Rectal smooth muscle tissue (tissue), 1 donor: ENCODE measurements at regions not wholly inside any gene's neighbourhood (a gene's known extent, or its start where the extent isn't known, plus 50 kb on each side); places are given as distances from the start of the nearest gene placed in this dataset.
"Not testable (repeated sequence)": the region's sequence is repeated elsewhere in the genome, so short reads cannot be mapped to it uniquely, and the experiment has no call there.

Source experiments
- H3K27ac ChIP-seq: one replicate; pipeline ENCODE4 v1.7.0; 2013; ENCODE audit warnings: low read depth, low read length, inconsistent platforms
- H3K27me3 ChIP-seq: one replicate; pipeline ENCODE4 v1.7.0; 2013; ENCODE audit warnings: low read length; ENCODE audit not compliant: control insufficient read depth, insufficient read depth
- H3K36me3 ChIP-seq: one replicate; pipeline ENCODE4 v1.7.0; 2013; ENCODE audit warnings: low read length; ENCODE audit not compliant: control insufficient read depth, insufficient read depth
- H3K4me1 ChIP-seq: one replicate; pipeline ENCODE4 v1.7.0; 2013; ENCODE audit warnings: low read length; ENCODE audit not compliant: control insufficient read depth, insufficient read depth
- H3K4me3 ChIP-seq: one replicate; pipeline ENCODE4 v1.7.0; 2013; ENCODE audit warnings: low read length
- H3K9ac ChIP-seq: one replicate; pipeline ENCODE4 v1.7.0; 2013; ENCODE audit warnings: low read length

DNA sequence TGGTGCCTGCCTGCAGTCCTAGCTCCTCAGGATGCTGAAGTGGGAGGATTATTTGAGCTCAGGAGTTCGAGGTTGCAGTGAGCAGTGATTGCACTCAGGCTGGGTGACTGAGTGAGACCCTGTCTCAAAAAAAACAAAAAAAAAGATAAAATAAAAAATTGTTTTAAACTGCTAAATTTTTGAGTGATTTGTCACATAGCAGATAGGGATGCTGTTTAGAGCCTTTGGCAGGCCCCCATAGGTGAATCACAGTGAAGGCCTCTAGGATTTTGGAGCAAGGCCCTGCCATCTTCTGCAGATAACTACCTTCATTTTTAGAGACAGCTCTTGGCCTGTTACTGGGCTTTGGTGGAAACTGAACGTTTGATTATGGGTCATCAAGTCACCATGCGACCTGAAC lies 151.6 kb downstream of the SKIDA1 start:
- not testable (repeated sequence) for H3K27ac ChIP-seq, H3K4me1 ChIP-seq

DNA sequence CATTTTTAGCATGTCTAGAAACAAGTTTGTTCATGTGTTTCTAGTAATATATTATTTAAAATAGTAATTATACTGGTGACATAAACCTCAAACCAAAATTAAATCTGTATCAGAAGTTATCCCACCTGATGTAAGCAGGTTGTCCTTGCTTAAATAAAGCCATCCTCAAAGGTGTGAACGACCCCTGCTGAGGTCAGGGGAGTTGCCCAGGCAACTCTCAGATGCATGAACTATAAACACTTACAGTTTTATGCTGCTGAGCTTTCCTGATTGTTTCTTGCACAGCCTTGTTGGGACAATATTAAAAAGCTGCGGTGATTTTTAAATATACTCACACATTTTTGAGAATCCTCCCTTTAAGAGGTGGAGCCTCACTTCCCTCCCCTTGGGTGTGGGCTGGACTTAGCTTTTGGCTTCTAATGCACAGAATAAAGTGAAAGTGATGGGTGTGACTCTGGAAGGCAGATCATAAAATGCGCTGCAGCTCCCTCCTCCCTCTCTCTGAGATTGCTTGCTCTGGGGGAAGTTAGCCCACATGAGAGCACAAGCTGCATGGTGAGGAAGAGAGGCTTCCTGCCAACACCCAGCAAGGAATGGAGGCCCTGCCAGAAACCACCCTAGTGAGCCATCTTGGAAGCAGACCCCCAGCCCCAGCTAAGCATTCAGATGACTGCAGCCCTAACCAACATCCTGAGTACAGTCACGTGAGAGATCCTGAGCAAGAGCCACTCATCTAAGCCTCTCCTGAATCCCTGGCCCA lies 152.7 kb downstream of the SKIDA1 start:
- H3K9ac ChIP-seq: no peak overlapping the region
- no peaks in the 10 kb centered on the region for H3K36me3 ChIP-seq
- H3K4me3 ChIP-seq: peak overlapping the region; percentile 17
- no peak overlapping the region for H3K27ac ChIP-seq
- H3K27me3 ChIP-seq: no peaks in the 10 kb centered on the region
- no peaks in the 10 kb centered on the region for H3K4me1 ChIP-seq

More for the DNA sequence above, 151.6 kb downstream of the SKIDA1 start:
- H3K27me3 ChIP-seq, H3K4me3 ChIP-seq, H3K9ac ChIP-seq, H3K36me3 ChIP-seq: not testable (repeated sequence)

DNA sequence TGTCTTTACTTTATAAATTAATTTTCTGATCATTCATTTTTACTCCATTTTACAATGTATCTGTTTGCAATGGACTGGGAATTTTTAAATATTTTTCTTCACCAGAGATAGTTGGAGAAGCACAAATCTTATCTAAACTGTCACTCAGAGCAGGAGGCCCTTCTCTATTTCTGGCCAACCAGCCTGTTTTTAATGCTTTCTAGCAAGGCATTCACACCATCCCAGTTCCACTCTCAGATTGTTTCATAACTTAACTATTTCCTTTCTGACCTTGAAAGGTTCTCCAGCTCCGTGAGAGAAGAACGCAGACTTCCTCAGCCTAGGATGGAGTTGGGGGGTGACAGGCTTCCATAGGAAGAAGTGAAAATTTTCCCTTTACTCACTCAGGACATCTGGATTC lies 155.8 kb downstream of the SKIDA1 start:
- Histone ChIP-seq H3K36me3 (no peaks in the 10 kb centered on the region), H3K27me3 (no peaks in the 10 kb centered on the region), H3K9ac (no peak overlapping the region), H3K27ac (no peak overlapping the region), H3K4me3 (no peak overlapping the region), H3K4me1 (no peaks in the 10 kb centered on the region)

DNA sequence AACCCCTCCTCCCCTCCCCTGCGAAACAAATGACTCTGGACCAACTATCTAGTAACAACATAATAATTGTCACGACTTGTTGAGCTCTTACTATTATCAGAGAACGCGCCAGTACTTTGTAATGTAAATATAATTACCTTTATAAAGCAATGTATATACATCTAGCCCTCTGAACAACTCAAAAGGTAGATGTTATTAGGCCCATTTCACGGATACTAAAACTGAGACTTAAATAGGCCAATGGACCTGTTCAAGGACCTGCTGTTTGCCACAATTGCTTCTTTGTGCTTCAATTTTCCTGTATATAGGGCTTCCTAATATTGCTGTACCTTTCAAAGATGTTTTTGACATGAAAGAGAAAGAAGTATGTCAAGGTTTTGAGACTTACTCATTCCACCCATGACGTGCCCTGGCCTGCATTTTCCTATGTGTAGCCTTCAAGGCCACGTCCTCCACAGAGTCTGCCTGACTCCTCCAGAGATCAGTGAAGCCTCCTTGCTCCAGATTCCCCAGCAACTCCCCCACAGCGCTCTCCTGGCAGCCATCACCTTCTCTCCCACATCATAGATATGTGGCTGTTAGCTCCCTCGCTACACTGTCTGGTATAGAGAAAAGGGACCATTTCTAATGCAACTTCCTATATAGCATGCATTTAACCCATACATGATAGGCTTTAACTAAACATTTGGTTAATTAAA lies 156.6 kb downstream of the SKIDA1 start:
- Histone ChIP-seq H3K27ac (no peak overlapping the region), H3K27me3 (no peaks in the 10 kb centered on the region), H3K4me1 (no peaks in the 10 kb centered on the region), H3K4me3 (no peak overlapping the region), H3K36me3 (no peaks in the 10 kb centered on the region), H3K9ac (no peak overlapping the region)

DNA sequence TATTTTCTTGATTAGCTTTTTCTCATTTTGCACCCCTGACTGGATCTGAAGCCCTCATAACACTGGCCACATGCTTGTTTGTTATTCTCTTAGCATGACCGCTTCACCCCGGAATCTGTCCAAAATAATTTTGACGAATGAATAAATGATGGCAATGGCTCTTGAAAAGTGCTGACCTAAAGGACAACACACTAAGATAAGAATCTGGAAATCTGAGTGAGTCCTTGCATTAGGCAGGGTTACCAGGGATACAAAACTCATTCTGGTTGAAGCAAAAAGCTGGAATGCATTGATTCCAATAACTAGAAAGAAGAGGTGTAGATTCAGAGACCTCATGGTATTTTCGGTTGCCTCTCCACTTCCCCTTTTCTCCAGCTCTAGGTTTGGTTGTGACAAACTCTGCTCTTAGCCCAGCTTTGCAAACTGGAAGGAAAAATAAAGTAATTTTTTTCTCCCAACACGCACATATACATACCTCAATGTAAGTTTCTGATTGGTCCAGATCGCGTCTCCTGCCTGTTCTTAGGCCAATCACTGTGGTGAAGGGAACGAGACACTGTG lies 157.4 kb downstream of the SKIDA1 start:
- Histone ChIP-seq H3K9ac (no peak overlapping the region), H3K4me1 (no peaks in the 10 kb centered on the region), H3K4me3 (no peak overlapping the region), H3K36me3 (no peaks in the 10 kb centered on the region), H3K27me3 (no peaks in the 10 kb centered on the region), H3K27ac (no peak overlapping the region)

DNA sequence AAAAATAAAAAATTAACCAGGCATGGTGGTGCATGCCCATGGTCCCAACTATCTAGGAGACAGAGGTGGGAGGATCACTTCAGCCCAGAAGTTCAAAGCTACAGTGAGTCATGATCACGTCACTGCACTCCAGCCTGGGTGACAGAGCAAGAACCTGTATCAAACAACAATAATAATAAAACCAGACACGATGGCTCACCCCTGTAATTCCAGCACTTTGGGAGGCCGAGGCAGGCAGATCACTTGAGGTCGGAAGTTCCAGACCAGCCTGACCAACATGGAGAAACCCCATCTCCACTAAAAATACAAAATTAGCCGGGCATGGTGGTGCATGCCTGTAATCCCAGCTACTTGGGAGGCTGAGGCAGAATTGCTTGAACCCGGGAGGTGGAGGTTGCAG lies 159.4 kb downstream of the SKIDA1 start:
- not testable (repeated sequence) for H3K27me3 ChIP-seq, H3K4me1 ChIP-seq, H3K36me3 ChIP-seq, H3K4me3 ChIP-seq, H3K9ac ChIP-seq, H3K27ac ChIP-seq

DNA sequence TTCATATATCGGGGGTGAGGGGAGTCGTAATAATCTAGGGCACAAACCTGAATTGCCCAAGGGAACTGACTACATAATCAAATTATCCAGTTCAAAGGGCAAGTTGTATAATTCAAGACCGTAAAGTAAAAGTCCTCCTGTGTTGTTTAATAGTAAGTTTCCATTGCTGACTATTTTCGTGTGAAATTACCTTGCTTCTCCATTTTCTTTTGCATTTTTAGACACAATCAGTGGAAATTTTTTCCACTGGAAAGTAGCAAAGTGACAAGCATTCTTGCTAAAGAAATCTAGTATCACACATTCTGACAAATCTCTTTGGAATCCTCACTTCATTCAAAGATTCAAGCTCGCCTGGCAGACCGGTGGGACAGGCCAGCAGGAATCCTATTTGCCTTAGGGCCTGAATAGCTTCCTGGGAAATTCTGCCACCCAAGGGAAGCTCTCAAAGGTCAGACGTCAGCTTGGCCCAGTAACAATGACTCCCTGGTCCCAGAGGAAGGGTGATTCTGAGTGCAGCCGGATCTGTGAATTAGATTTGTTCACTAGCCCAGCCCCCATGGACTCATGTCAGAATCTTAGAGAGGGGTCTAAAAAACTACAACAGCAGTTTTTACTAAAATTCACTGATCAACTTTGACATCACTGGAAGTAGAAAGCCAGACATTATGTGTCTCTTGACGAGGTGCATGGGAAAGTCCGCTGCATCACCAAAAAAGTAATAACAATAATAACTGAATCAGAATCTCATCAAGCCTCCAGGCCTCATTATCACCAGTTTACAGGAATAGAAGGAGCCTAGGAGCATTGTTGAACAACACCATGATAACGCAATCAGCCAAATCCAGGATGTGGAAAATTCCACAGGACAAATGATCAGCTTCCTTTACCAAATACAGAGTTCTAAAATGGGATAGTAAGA lies 161.0 kb downstream of the SKIDA1 start:
- no peak overlapping the region for H3K4me3 ChIP-seq
- H3K27ac ChIP-seq: peak overlapping the region; percentile 24
- no peaks in the 10 kb centered on the region for H3K27me3 ChIP-seq
- no peak overlapping the region for H3K9ac ChIP-seq
- H3K36me3 ChIP-seq: no peaks in the 10 kb centered on the region
- H3K4me1 ChIP-seq: no peaks in the 10 kb centered on the region

DNA sequence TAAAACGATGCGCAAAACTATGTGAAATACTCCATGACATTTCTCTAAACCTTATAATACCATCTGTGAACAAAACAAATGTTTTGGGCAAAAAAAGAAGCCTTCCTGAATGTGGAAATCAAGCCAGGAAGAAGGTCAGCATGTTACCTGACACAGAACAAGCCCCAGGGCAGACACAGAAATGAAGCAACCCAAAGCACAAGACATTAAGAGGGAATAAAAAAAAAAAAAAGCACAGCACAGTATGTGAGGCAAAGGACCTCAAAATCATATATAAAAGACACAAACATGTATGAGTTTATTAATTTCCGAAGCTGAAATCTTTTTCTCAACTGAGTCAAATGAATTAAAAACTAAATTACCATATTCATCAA lies 161.8 kb downstream of the SKIDA1 start:
- no peak overlapping the region for H3K4me3 ChIP-seq
- no peak overlapping the region for H3K27ac ChIP-seq
- no peak overlapping the region for H3K9ac ChIP-seq

DNA sequence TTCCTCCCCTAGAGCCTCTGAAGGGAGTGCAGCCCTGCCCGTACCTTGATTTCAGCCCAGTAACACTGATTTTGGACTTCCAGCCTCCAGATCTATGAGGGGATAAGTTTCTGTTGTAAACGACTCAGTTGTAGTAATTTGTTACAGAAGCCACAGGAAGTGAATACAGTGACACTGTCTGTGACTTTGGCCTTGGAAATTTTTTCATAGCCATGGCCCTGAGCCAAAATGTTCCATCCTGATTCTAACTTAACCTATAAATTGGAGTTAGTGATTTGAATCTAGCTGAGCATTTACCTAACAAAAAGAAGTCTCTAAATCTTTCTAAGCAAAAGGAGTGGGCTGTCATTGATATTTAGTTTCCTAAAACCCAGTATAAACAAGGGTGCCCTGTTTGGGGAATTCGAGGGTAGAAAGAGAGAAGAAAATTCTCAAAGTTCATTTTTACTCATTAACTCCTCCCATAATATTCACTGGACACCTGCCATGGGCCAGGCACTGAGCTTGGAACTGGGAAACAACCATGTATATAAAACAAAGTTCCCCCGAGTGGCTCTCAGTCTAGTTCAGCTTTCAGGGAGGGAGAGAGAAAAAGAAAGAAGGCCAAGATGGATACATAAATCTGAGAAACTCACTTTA lies 162.3 kb downstream of the SKIDA1 start:
- no peaks in the 10 kb centered on the region for H3K36me3 ChIP-seq
- no peak overlapping the region for H3K4me3 ChIP-seq
- H3K27me3 ChIP-seq: no peaks in the 10 kb centered on the region
- no peak overlapping the region for H3K27ac ChIP-seq
- H3K4me1 ChIP-seq: no peaks in the 10 kb centered on the region
- no peak overlapping the region for H3K9ac ChIP-seq

More for the DNA sequence above, 161.8 kb downstream of the SKIDA1 start:
- H3K36me3 ChIP-seq: no peaks in the 10 kb centered on the region
- H3K27me3 ChIP-seq: no peaks in the 10 kb centered on the region
- no peaks in the 10 kb centered on the region for H3K4me1 ChIP-seq

DNA sequence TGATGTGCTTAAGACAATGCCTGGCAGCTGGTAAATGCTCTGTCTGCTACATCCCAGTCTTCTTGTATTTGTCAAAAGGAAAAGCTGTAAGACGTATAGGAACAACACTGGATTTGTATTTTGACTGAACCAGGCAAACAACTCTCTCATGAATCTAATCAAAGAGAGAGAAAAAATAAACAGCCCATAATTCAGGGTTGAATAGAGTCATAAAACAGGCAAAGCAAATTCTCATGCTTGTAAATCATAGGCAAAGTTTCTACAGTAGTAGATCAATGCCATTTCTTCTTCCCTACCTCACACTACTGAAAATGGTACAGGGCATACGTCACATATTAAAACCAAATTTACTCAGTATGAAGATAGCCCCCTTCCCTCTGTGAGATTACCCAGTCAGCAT lies 166.3 kb downstream of the SKIDA1 start:
- no peak overlapping the region for H3K4me3 ChIP-seq
- H3K4me1 ChIP-seq: no peaks in the 10 kb centered on the region
- no peak overlapping the region for H3K27ac ChIP-seq
- H3K36me3 ChIP-seq: no peaks in the 10 kb centered on the region
- no peak overlapping the region for H3K9ac ChIP-seq
- H3K27me3 ChIP-seq: no peaks in the 10 kb centered on the region

DNA sequence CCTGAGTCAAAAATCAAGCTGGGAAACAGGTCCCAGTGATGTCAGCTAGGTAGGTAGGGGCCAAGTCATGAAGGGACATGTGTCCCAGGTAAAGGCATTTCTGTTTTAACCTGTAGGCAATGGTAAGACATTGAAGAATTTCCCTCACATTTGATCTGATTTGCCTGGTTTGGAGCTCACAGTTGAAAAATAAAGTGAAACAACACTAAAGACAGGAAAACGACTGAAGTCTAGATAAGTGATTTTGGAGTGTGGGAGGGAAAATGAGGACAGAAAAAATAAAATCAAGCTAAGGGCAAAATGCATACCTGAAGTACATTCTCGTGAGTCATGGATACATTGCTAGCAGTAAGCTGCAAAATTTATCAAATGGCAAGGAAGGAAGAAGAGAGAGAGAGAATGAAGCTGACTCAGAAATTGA lies 169.9 kb downstream of the SKIDA1 start:
- Histone ChIP-seq H3K36me3 (no peaks in the 10 kb centered on the region), H3K27me3 (no peaks in the 10 kb centered on the region), H3K9ac (no peak overlapping the region), H3K27ac (no peak overlapping the region), H3K4me1 (no peaks in the 10 kb centered on the region), H3K4me3 (no peak overlapping the region)

DNA sequence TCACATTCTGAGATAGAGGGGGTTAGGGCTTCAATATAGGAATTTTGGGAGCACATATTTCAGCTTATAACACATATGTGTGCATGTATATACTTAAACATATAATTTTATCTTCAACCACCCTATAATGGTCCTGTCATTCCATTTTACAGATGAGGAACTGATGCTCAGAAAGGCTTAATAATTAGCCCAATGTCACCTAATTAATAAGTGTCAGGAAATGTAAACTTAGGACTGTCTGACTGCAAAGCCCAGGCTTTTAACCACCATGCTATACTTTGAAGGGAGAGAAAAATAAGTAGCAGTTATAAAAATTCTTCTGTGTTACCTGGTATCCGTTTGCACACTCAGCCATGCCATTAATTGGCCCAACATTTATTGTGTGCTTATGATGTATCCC lies 172.6 kb downstream of the SKIDA1 start:
- H3K27ac ChIP-seq: no peak overlapping the region
- no peaks in the 10 kb centered on the region for H3K27me3 ChIP-seq
- no peaks in the 10 kb centered on the region for H3K36me3 ChIP-seq
- no peak overlapping the region for H3K9ac ChIP-seq
- no peak overlapping the region for H3K4me3 ChIP-seq
- H3K4me1 ChIP-seq: peaks cover 8% of the 10 kb centered on the region
